GM12873 (cell line): ENCODE measurements at regions not wholly inside any gene's neighbourhood (a gene's known extent, or its start where the extent isn't known, plus 50 kb on each side); places are given as distances from the start of the nearest gene placed in this dataset.

ENCODE experiments used
- CTCF ChIP-seq: IDR thresholded peaks from 2 replicates; pipeline ENCODE4 v1.5.1; 2012; ENCODE audit warnings: low read depth, mild to moderate bottlenecking, moderate library complexity, low read length, control low read depth; ENCODE audit not compliant: insufficient read depth; ENCODE audit errors: missing control alignments

GRCh38 chr2:164420787-164421186, 200.5 kb downstream of the GRB14 start:
- no peak for TF ChIP-seq CTCF

- no peak for TF ChIP-seq CTCF
Measured at GRCh38 chr2:164412831-164413230, 208.5 kb downstream of the GRB14 start.

DNA sequence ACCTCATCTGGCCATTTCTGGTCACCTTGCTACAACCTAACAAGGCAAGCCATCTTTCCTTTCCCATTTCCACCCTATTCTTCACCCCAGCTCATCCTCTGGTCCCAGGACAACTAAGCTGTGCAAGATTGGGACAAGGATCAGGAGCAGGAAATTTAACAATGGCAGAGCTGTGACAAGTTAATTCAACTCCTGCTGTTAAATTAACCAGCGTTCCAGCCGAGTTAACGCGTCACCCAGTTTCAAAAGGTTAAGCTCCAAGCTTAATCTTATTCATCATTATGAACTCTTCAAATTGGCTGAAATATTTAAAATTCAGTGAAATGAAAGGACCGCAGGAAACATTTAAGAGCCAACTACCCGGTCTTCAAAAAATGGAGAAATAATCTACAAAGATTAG, 231.9 kb downstream of the GRB14 start:
- no peak for TF ChIP-seq CTCF

GRCh38 chr2:164388511-164388910, 232.8 kb downstream of the GRB14 start:
- TF ChIP-seq CTCF, result no peak

DNA sequence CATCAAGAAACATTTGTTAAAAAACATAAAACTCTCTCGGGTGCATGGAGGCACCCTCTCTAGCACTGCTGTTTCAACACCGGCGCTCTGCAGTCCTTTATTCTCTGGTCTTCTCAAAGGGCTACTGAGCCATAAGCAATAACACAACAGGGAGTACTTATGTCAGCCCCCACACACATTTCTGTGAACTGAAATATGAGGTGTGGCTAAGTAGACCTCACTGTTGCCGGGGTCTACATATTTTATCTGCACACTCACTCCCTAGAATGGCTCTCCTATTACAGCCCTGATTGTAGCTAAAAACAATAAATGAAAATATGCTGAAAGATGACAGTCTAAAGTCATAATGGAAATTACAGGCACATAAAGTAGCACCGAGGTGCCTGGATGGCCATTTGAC, 235.1 kb downstream of the GRB14 start:
- TF ChIP-seq CTCF, result no peak

DNA sequence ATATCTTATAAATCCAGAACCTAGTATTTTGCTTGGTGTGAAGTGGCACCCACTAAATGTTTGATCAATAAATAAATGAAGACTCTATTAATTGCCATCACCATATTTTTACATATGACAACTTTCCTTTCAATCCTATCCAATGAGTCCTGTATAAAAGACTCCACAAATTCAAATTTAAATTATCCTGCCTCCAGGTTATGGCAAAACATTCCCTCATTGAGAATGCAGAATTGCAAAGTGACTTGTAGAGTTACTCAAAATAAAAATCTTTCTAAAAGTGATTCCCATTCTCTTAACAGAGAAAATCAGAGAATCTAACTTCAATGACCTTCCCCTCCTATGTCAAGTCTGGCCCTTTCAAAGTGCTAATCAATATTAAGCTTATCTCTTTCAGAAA, 236.8 kb downstream of the GRB14 start:
- no peak for TF ChIP-seq CTCF

GRCh38 chr2:164371916-164372315, 249.4 kb downstream of the GRB14 start:
- no peak for TF ChIP-seq CTCF
